ENCODE measurements at regions not wholly inside any gene's neighbourhood (a gene's known extent, or its start where the extent isn't known, plus 50 kb on each side); places are given as distances from the start of the nearest gene placed in this dataset.

DNA sequence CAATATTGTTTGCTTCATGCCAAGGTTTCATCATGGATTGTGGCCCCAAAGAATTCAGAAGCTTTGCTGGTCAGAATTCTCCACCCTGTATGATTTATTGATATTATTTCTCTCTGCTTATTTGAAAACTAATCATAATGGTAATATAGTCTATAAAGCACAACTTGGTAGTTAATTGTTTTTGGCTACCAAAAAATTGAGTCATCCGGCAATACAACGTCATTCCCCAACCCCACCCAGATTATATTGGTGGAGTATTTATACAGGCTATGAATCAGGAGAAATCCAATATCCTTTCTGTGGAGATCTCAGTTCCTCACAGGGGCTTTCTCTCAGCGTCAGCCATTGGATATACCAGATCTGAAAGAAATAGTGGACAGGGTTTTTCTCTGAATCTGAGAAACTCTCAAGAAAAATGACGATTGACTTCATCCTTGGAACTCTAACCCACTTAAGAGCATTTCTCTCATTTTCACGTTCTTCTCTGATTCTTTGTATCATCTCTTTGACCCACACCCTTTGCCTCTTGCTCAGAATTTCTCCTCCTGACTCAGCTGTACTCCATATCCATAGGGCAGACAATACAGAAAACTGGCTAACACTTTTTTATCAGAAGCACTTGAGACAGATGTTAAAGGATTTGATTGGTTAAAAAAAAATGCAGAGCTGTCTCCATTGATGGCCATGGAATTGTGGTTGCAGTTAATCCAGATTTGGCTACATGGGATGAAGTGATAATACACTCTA is 1055.8 kb upstream of the CADM2 start:
- Histone ChIP-seq H3K9me3 (no peaks in the 10 kb centered on the region), H3K4me3 (no peak overlapping the region), H3K27me3 (no peaks in the 10 kb centered on the region), H3K36me3 (ENCODE audit: low read depth, missing control alignments) (no peaks in the 10 kb centered on the region), H3K4me1 (no peaks in the 10 kb centered on the region), H3K27ac (no peak overlapping the region)
- TF ChIP-seq POLR2A (IDR thresholded peaks at IDR 0.05) (no peak), CTCF (IDR thresholded peaks at IDR 0.05) (no peak)
- WGBS, 2 donors: 82 to 83% methylated on average over 5 of the region's 5 CpGs
- no peak for DNase-seq
- intact Hi-C loops (cut with DNase I; ENCODE audit: low total_unique reads): no loop called here

GRCh38 chr3:83913381-83913780 is 1045.4 kb upstream of the CADM2 start:
- Histone ChIP-seq H3K9me3 (no peaks in the 10 kb centered on the region), H3K27me3 (no peaks in the 10 kb centered on the region), H3K4me1 (no peaks in the 10 kb centered on the region), H3K27ac (no peak overlapping the region), H3K36me3 (ENCODE audit: low read depth, missing control alignments) (no peaks in the 10 kb centered on the region), H3K4me3 (no peak overlapping the region)
- intact Hi-C loops (cut with DNase I; ENCODE audit: low total_unique reads): no loop called here
- DNase-seq: no peak
- 63 to 77% methylated on average over 4 of the region's 4 CpGs for WGBS, 2 donors
- TF ChIP-seq CTCF (IDR thresholded peaks at IDR 0.05): no peak
- no peak for TF ChIP-seq POLR2A (IDR thresholded peaks at IDR 0.05)

- no peak overlapping the region for H3K4me3 ChIP-seq
- intact Hi-C loops (cut with DNase I; ENCODE audit: low total_unique reads): no loop called here
- no peaks in the 10 kb centered on the region for H3K36me3 ChIP-seq (ENCODE audit: low read depth, missing control alignments)
- no peaks in the 10 kb centered on the region for H3K9me3 ChIP-seq
- H3K27me3 ChIP-seq: no peaks in the 10 kb centered on the region
- no peak for DNase-seq
- WGBS, 2 donors: 81 to 87% methylated on average over 4 of the region's 4 CpGs
- TF ChIP-seq POLR2A (IDR thresholded peaks at IDR 0.05): no peak
- TF ChIP-seq CTCF (IDR thresholded peaks at IDR 0.05): no peak
- H3K27ac ChIP-seq: no peak overlapping the region
- H3K4me1 ChIP-seq: no peaks in the 10 kb centered on the region
Measured at GRCh38 chr3:83926291-83926690, 1032.5 kb upstream of the CADM2 start.

DNA sequence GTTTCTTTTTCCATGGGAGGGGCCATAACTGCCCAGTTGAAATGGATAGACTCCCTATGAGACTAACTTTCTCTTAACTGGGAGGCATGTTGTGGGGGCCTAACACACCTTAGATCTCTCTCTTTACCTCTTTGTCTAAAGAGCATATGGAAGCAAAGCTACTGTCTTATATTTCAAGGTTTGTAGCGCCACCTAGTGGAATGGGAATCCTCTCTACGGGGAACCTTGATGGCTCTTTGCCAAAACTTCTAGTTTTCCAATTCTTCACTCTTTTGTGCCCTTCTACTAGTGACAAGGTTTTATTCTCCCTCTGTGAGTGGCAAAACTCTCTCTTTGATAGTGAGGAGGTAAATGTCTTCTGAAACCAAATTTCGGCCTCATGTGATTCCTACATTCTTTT is 1030.4 kb upstream of the CADM2 start:
- peak; percentile 80 for DNase-seq
- Histone ChIP-seq H3K27ac (no peak overlapping the region), H3K9me3 (no peaks in the 10 kb centered on the region), H3K4me1 (no peaks in the 10 kb centered on the region), H3K4me3 (no peak overlapping the region), H3K27me3 (no peaks in the 10 kb centered on the region), H3K36me3 (ENCODE audit: low read depth, missing control alignments) (no peaks in the 10 kb centered on the region)
- WGBS, 2 donors: 51 to 60% methylated on average over 3 of the region's 3 CpGs
- intact Hi-C loops (cut with DNase I; ENCODE audit: low total_unique reads): no loop called here
- TF ChIP-seq CTCF (IDR thresholded peaks at IDR 0.05) (peak in 1 of 3 experiments; percentile 53), POLR2A (IDR thresholded peaks at IDR 0.05) (no peak)

GRCh38 chr3:83928903-83929302 is 1029.9 kb upstream of the CADM2 start:
- H3K4me3 ChIP-seq: no peak overlapping the region
- WGBS, 2 donors: 87 to 93% methylated on average over 2 of the region's 2 CpGs
- no peaks in the 10 kb centered on the region for H3K9me3 ChIP-seq
- intact Hi-C loops (cut with DNase I; ENCODE audit: low total_unique reads): no loop called here
- no peaks in the 10 kb centered on the region for H3K4me1 ChIP-seq
- no peaks in the 10 kb centered on the region for H3K27me3 ChIP-seq
- no peaks in the 10 kb centered on the region for H3K36me3 ChIP-seq (ENCODE audit: low read depth, missing control alignments)
- DNase-seq: no peak
- H3K27ac ChIP-seq: no peak overlapping the region
- TF ChIP-seq CTCF (IDR thresholded peaks at IDR 0.05) (no peak), POLR2A (IDR thresholded peaks at IDR 0.05) (no peak)

Measured in testis (tissue), 2 donors.